ACHN (cell line): ENCODE measurements at regions not wholly inside any gene's neighbourhood (a gene's known extent, or its start where the extent isn't known, plus 50 kb on each side); places are given as distances from the start of the nearest gene placed in this dataset.
"Not testable (repeated sequence)": the region's sequence is repeated elsewhere in the genome, so short reads cannot be mapped to it uniquely, and the experiment has no call there.

Source experiments
- DNase-seq: peaks from one replicate; pipeline ENCODE4 v3.0.0-alpha.2; 2015
- in situ Hi-C: cut with HindIII; loops from 2 replicates; pipeline ENCODE4 v1.10.0; 2017; ENCODE audit warnings: low sequenced_read_pairs, low pct_ligation_motif_present, low pct_unique_long_range_greater_than_20kb

- DNase-seq: no peak
- in situ Hi-C loops: no loop called here
Observed at GRCh38 chr1:213761845-213762407, 225.8 kb upstream of the PROX1 start.

- no peak for DNase-seq
- in situ Hi-C loops: no loop called here
Observed at GRCh38 chr1:213767683-213768082, 220.1 kb upstream of the PROX1 start.

DNA sequence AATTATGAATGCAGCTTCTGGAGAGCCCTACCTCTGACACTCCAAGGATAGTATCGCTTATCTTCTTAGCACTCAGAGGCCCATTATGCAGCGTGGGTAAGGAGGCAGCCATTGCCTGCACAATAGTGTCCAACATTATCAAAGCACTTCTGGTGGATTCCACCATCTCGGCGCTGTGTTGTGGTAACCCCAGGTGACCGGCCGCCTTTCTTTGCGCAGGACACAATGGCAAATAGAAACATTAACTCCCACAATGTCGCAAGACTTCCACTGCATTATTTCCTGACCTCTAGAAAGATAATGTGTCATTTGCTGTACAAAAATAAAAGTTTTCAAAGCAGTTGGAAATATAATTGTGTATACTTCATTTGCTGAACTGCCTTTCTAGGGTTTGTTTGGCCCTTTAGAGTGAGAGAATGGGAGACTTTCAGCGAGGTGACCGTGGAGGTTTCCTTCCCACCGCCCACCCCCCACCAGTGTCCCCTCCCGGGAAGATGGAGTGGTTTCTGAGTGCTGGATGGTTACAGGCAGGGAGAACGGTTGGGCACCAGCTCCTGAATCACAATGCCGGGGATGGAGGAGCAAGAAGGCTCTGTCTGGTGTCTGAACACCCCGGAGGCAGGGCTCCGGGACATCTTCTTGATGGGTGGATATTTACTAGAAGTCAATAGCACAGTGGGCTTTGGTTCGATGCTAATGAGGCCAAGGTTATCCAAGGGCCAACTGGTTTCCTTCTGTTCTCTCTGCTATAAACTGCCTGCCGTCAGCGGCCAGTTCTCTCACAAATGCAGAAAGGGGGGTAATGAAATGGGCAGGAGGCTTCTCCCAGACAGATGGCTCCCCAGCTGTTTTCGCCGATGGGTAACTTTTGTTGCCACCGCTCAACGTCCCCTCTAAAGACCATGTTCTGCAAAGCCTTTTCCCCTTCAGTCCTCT is 215.4 kb upstream of the PROX1 start:
- in situ Hi-C loops: no loop called here

DNA sequence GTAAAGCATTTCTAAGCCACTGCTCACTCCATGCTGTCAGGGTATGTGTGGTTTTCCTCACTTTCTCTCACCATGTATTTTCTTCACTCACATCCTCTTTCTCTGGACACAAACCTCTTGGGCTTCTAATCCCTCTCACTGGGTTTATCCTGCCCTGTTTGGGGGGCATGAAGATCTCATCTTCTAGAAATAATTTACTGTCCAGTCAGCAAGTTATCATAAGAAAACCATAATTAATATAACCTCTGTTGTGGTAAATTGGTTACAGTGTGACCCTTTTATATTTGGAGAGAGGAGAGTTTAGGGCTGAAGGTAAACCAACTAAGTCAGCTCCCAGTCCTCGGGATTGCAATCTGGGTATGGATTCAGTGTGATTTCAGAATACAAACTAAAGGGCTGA is 213.8 kb upstream of the PROX1 start:
- DNase-seq: no peak
- in situ Hi-C loops: no loop called here

More for the DNA sequence above, 215.4 kb upstream of the PROX1 start:
- no peak for DNase-seq

DNA sequence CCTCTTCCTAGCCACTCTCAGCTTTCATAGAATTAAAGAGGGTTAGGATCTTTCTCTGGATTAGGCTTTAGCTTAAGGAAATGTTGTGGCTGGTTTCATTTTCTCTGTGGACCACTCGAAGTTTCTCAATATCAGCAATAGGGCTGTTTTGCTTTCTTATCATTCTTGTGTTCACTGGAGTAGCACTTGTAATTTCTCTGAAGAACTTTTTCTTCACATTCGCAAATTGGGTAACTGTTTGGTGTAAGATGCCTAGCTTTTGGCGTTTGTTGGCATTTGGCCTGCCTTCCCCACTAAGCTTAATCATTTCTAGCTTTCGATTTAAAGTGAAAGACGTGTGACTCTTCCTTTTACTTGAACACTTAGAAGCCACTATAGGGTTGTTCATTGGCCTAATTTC is 210.8 kb upstream of the PROX1 start:
- in situ Hi-C loops: no loop called here
- no peak for DNase-seq

DNA sequence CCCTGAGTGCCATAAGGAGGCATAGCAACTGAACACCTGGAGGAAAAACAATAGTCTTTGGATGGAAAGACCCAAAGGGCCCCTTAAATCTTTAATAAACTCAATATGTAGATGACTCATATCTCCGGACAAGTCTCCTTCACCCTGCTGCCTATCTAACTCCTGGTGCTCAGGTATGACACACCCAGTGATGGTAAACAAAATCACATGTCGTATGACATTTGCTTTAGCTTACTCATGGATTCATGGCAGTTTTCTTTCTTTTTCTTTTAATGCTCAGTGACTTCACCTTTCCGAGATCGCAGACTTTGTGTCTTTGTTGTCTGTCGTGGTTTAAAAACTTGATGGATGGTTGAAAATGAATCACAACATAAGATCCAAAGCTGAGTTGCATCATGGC is 208.5 kb upstream of the PROX1 start:
- in situ Hi-C loops: no loop called here
- no peak for DNase-seq

DNA sequence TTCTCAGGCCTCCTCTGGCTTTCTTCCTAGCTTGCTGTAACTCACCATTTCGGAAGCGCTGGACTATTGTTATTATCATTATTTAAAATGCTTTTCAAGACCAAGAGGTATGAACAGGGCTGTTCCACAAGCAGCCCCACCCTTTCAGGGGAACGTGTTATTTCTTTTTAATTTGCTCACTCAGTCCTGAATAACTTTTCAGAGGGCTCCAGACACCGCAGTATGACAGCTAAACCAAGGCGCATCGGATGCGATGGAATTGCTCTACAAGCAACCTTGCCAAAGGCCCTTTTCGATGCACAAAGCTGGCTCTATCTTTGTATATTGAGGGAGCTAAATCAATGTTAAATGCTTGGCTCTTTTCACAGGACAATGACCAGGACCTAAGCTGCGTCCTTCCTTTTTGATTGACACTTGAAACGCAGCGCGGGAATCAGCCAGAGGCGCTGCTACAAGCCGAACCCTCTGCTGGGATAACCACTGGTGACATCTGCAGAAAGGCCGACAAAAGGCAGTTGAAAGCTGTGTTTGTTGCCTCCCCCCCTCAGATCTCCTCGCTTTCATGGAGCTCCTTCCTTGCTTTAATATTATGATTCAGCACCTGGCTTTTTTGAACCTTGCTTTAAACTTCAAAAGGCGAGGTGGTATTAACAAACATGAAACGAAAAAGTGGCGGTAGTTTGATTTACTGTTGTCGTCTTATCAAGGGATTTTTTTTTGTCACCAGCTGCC is 204.7 kb upstream of the PROX1 start:
- no peak for DNase-seq

GRCh38 chr1:213783893-213784292 is 203.9 kb upstream of the PROX1 start:
- no peak for DNase-seq
- in situ Hi-C loops: no loop called here

More for the DNA sequence above, 204.7 kb upstream of the PROX1 start:
- in situ Hi-C loops: no loop called here

GRCh38 chr1:213786683-213787082 is 201.1 kb upstream of the PROX1 start:
- in situ Hi-C loops: no loop called here

GRCh38 chr1:213790565-213790964 is 197.2 kb upstream of the PROX1 start:
- in situ Hi-C loops: no loop called here
- DNase-seq: no peak

More at GRCh38 chr1:213786683-213787082, 201.1 kb upstream of the PROX1 start:
- DNase-seq: no peak

DNA sequence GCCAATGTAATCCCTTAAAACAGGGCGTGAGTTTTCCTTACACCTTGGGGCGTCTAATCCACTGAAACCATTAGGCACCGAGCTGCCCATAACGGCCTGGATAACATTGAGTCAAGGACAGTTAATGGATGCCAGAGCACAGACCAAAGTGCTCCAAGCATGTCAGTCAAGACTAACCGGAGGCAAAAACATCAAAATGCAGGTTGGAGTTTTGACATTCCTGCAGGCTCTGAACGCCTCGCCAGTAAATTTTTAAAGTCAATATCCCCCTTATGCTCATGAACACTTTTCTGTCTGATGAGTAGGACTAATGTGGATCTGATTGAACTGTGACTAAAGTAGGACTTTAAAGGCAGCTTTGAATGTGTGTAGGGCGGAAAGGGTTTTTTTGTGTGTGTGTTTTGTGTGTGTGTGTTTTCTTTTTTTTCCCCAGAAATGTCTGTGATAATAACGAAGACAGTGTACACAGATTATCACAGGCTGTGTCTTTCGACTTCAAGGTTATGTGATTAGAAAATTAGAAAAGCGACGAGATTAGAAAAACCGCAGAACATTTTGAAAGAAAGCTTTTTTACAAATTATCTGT is 194.2 kb upstream of the PROX1 start:
- in situ Hi-C loops: no loop called here
- DNase-seq: no peak

DNA sequence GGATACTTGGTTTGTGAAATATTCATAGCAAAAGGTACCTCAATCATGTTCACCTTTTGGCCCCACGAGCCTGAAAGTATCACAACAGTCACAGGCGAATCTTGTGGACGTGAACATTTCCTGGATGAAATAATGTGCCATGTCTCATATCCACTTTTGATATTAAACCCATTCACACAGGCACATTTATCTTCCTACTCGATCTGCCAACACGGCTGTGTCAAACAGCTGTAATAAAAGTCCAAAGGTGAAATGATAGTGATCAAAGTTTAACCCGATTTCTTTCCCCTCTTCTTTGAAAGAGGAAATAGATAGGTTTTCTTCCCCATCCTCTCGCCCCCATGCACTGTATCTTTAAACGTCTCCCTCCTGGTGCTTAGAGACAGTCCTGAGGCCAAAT is 191.2 kb upstream of the PROX1 start:
- in situ Hi-C loops: no loop called here
- no peak for DNase-seq

DNA sequence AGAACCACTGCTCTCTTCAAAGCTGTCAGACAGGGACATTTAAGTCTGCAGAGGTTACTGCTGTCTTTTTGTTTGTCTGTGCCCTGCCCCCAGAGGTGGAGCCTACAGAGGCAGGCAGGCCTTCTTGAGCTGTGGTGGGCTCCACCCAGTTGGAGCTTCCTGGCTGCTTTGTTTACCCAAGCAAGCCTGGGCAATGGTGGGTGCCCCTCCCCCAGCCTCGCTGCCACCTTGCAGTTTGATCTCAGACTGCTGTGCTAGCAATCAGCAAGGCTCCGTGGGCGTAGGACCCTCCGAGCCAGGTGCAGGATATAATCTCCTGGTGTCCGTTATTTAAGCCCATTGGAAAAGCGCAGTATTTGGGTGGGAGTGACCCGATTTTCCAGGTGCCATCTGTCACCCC is 179.5 kb upstream of the PROX1 start:
- in situ Hi-C loops, DNase-seq: not testable (repeated sequence)

DNA sequence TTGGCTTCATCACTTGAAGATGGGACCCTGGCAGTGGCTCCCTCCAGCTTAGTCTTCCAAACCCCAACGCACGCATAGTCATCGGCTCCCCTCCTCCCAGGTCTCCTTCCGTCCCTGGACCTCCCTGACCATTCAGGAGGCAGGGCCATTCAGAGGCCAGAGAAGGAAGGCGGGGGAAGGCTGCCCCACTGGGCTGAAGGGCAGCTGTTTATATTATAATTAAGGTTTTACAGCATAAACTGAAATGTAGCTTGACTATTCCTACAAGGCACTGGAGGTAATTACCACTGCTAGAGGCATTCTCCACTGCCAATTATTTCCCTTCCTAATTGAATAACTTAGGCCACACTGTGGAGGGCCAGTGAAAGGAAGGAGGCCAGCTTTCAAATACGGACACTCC is 170.6 kb upstream of the PROX1 start:
- in situ Hi-C loops: no loop called here
- no peak for DNase-seq

GRCh38 chr1:213820362-213821149 is 167.2 kb upstream of the PROX1 start:
- in situ Hi-C loops: no loop called here
- DNase-seq: no peak

GRCh38 chr1:213821175-213821942 is 166.4 kb upstream of the PROX1 start:
- in situ Hi-C loops: no loop called here
- DNase-seq: no peak

DNA sequence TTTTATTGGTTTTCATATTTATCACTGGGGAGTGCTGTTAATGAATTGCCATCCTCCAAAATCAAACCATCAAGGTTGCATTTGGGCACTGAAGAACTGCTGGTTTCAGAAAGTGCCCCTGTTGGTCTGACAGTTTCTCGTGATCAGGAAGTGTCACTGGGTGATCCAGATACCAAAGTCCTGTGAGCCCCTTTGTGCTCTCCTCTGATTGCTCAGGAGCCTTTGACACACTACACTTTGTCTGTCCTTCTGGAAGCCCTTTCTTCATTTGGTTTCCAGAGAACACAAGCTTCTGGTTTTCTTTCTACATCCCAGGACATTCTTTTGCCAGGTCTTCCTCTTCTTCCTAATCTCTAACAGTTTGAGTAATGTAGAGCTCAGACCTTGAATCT is 165.8 kb upstream of the PROX1 start:
- no peak for DNase-seq
- in situ Hi-C loops: no loop called here

GRCh38 chr1:213826891-213827290 is 160.9 kb upstream of the PROX1 start:
- DNase-seq: no peak
- in situ Hi-C loops: no loop called here
